ENCODE measurements at regions not wholly inside any gene's neighbourhood (a gene's known extent, or its start where the extent isn't known, plus 50 kb on each side); places are given as distances from the start of the nearest gene placed in this dataset.

GRCh38 chr3:63046152-63046551 lies 170.9 kb upstream of the CADPS start:
- TF ChIP-seq CTCF (IDR thresholded peaks at IDR 0.05; ENCODE audit: poor library complexity) (no peak), EZH2 (IDR thresholded peaks at IDR 0.05; ENCODE audit: borderline replicate concordance) (no peak)

All from hepatocyte (in vitro differentiated cells).